Panc1 (cell line): ENCODE measurements at regions not wholly inside any gene's neighbourhood (a gene's known extent, or its start where the extent isn't known, plus 50 kb on each side); places are given as distances from the start of the nearest gene placed in this dataset.

ENCODE experiments used
- ATAC-seq: fragments of 200-7000 bp; cut with Tn5 transposase; 2 replicates; pipeline ENCODE4 v1.9.1; 2020; ENCODE audit warnings: mild to moderate bottlenecking, moderate library complexity
- BruUV-seq: library from RNA; stranded (reverse); fragments of 400-500 nt; replicated peaks from 2 replicates; lab custom pipeline; 2021; lab: Mats Ljungman, UMichigan
- CTCF ChIA-PET: fragments of 300-600 bp; sonication (Branson Sonifier 250); formaldehyde crosslinking; loops from one replicate; lab custom pipeline; 2022; ENCODE audit warnings: antibody characterized with exemption; lab: Charles Lee
- POLR2A ChIA-PET: fragments of 300-600 bp; sonication (Branson Sonifier 250); formaldehyde crosslinking; loops from one replicate; lab custom pipeline; 2022; ENCODE audit warnings: antibody characterized with exemption; lab: Charles Lee
- DNase-seq: peaks from one replicate; pipeline ENCODE4 v3.0.0-alpha.2; 2010; ENCODE audit warnings: low read depth, low spot score
- H3K27ac ChIP-seq: 2 replicates; pipeline ENCODE4 v1.5.1; 2011; ENCODE audit warnings: mild to moderate bottlenecking, low read length, inconsistent platforms
- H3K27me3 ChIP-seq: fragments of 200-500 bp; sonication (Bioruptor generic); 2 replicates; pipeline ENCODE4 v1.6.0; 2014; ENCODE audit warnings: low read length, inconsistent platforms; ENCODE audit not compliant: control insufficient read depth, insufficient read depth
- H3K36me3 ChIP-seq: fragments of 200-500 bp; sonication (Bioruptor generic); 2 replicates; pipeline ENCODE4 v1.5.1; 2014; ENCODE audit warnings: inconsistent platforms, mild to moderate bottlenecking, low read length, moderate library complexity; ENCODE audit not compliant: control insufficient read depth, insufficient read depth
- H3K4me1 ChIP-seq: 2 replicates; pipeline ENCODE4 v1.5.1; 2011; ENCODE audit warnings: inconsistent platforms, mild to moderate bottlenecking, low read length, moderate library complexity; ENCODE audit not compliant: control insufficient read depth, insufficient read depth
- H3K4me3 ChIP-seq, 2 experiments: 2 replicates each; pipeline ENCODE4 v1.5.1; 2011 to 2012; ENCODE audit warnings: low read depth in 2 of 2, low read length in 2 of 2, mild to moderate bottlenecking in 2 of 2, inconsistent platforms in 1 of 2, moderate library complexity in 1 of 2
- H3K9me3 ChIP-seq: fragments of 200-500 bp; sonication (Bioruptor generic); 2 replicates; pipeline ENCODE4 v1.5.1; 2014; ENCODE audit warnings: low read depth, mild to moderate bottlenecking, inconsistent platforms, low read length, moderate library complexity; ENCODE audit not compliant: control insufficient read depth, insufficient read depth
- POLR2AphosphoS5 ChIP-seq: IDR thresholded peaks from 2 replicates; pipeline ENCODE4 v1.6.1; 2012; ENCODE audit warnings: mild to moderate bottlenecking, low read depth, low read length, moderate library complexity
- SIN3A ChIP-seq: IDR thresholded peaks from 2 replicates; pipeline ENCODE4 v1.6.1; 2012; ENCODE audit warnings: low read depth, mild to moderate bottlenecking, low read length, moderate library complexity, borderline replicate concordance; ENCODE audit not compliant: insufficient read depth
- TCF7L2 ChIP-seq: IDR thresholded peaks from 2 replicates; pipeline ENCODE4 v1.6.1; 2011; ENCODE audit warnings: mild to moderate bottlenecking, low read depth, low read length, inconsistent platforms
- in situ Hi-C: cut with HindIII; loops from 2 replicates; pipeline ENCODE4 v1.10.0; 2016; ENCODE audit warnings: low sequenced_read_pairs, low pct_unique_long_range_greater_than_20kb
- intact Hi-C: fragments of 100-400 bp; cut with micrococcal nuclease; formaldehyde crosslinking; loops from one replicate; pipeline ENCODE4 v1.10.0; 2022; ENCODE audit not compliant: unreplicated experiment
- TF ChIP-seq, protein P1 (sequence below): fragments of 450-650 bp; IDR thresholded peaks from 2 replicates; pipeline ENCODE4 v1.5.1; 2017; ENCODE audit warnings: mild to moderate bottlenecking
- TF ChIP-seq, protein P2 (sequence below), 2 experiments: IDR thresholded peaks; 2 replicates each; pipeline ENCODE4 v1.6.1; 2011 to 2012; ENCODE audit warnings: low read depth in 2 of 2, control low read depth in 1 of 2, low read length in 1 of 2, mild to moderate bottlenecking in 1 of 2, moderate library complexity in 1 of 2; ENCODE audit not compliant: insufficient read depth in 1 of 2

DNA sequence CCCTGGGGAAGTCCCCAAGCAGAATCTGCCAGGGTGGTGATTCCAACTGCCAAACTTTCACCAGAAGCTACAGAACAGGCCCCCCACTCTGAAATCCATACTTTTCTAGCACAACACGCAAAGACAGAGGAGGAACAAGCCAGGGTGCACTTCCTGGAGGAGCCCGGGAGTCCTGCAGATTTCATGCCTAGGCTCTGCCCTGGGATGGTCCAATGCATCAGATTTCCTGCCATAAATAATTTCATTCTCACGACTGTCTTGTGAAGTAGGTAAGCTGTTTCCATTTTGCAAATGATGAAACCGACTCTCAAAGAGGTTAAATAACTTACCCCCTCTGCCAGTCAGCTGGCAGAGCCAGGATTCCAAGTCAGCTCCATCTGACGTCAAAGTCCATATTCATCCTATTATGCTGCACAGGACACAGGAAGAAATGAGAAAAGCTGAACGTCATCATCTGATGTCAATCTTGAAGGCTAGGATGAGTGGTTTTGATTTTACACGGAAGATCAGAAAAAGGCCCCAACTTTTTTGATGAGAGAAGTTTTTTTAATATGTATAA lies 134.8 kb upstream of the IGF1R start:
- no peak overlapping the region for H3K27ac ChIP-seq
- ATAC-seq (no peak), DNase-seq (no peak)
- in situ Hi-C loops (no loop called here), intact Hi-C loops (loop anchor here (10.0 kb wide), 1 partner anchor 261 kb away; no protein-coding TSS in a partner anchor)
- BruUV-seq = no TSS peak
- H3K36me3 ChIP-seq = no peaks in the 10 kb centered on the region
- ChIA-PET POLR2A (no interaction called here), CTCF (interaction anchor here (0.6 to 0.7 kb wide), 2 partner anchors 84 to 1243 kb away, joined by 4 to 7 read pairs; no protein-coding TSS in a partner anchor)
- H3K27me3 ChIP-seq = no peaks in the 10 kb centered on the region
- no peaks in the 10 kb centered on the region for H3K9me3 ChIP-seq
- H3K4me1 ChIP-seq = no peaks in the 10 kb centered on the region
- TF ChIP-seq, protein P1, sequence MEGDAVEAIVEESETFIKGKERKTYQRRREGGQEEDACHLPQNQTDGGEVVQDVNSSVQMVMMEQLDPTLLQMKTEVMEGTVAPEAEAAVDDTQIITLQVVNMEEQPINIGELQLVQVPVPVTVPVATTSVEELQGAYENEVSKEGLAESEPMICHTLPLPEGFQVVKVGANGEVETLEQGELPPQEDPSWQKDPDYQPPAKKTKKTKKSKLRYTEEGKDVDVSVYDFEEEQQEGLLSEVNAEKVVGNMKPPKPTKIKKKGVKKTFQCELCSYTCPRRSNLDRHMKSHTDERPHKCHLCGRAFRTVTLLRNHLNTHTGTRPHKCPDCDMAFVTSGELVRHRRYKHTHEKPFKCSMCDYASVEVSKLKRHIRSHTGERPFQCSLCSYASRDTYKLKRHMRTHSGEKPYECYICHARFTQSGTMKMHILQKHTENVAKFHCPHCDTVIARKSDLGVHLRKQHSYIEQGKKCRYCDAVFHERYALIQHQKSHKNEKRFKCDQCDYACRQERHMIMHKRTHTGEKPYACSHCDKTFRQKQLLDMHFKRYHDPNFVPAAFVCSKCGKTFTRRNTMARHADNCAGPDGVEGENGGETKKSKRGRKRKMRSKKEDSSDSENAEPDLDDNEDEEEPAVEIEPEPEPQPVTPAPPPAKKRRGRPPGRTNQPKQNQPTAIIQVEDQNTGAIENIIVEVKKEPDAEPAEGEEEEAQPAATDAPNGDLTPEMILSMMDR = no peak
- TF ChIP-seq TCF7L2 (no peak), SIN3A (no peak), POLR2AphosphoS5 (no peak)
- TF ChIP-seq, protein P2, sequence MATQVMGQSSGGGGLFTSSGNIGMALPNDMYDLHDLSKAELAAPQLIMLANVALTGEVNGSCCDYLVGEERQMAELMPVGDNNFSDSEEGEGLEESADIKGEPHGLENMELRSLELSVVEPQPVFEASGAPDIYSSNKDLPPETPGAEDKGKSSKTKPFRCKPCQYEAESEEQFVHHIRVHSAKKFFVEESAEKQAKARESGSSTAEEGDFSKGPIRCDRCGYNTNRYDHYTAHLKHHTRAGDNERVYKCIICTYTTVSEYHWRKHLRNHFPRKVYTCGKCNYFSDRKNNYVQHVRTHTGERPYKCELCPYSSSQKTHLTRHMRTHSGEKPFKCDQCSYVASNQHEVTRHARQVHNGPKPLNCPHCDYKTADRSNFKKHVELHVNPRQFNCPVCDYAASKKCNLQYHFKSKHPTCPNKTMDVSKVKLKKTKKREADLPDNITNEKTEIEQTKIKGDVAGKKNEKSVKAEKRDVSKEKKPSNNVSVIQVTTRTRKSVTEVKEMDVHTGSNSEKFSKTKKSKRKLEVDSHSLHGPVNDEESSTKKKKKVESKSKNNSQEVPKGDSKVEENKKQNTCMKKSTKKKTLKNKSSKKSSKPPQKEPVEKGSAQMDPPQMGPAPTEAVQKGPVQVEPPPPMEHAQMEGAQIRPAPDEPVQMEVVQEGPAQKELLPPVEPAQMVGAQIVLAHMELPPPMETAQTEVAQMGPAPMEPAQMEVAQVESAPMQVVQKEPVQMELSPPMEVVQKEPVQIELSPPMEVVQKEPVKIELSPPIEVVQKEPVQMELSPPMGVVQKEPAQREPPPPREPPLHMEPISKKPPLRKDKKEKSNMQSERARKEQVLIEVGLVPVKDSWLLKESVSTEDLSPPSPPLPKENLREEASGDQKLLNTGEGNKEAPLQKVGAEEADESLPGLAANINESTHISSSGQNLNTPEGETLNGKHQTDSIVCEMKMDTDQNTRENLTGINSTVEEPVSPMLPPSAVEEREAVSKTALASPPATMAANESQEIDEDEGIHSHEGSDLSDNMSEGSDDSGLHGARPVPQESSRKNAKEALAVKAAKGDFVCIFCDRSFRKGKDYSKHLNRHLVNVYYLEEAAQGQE (IDR thresholded peaks at IDR 0.05; ENCODE audit: insufficient read depth in 1 of 2, low read depth in 2 of 2, low read length in 1 of 2) = no peak
- H3K4me3 ChIP-seq = no peak overlapping the region

DNA sequence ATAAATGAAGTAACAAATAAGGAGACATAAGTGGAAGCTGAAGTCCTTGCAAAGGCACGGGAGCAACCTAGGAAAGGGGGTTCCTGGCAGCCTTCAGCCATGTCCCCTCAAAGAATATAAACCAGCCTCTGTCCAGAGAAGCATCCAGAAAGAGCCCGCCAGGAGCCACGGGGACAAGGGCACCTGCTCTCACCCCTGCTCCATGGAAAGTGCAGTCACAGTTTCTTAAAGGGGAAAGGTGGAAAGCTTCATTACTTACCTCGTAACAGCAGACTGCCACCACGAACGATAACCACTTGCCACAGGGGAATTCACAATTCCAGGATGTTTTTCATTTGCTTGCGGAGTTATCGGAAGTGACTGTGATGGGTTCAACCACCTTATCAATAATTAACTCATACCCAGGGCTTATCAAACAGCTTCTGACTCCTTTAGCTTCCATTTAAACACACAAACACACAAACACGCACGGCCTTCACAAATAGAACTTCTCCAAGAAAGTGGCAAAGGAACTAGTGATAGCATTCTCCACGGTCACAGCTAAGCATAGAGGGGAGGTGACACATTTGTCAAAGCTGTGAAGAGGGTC lies 134.2 kb upstream of the IGF1R start:
- H3K27me3 ChIP-seq = no peaks in the 10 kb centered on the region
- POLR2A ChIA-PET = no interaction called here
- intact Hi-C loops = loop anchor here (10.0 kb wide), 1 partner anchor 261 kb away; no protein-coding TSS in a partner anchor
- ATAC-seq (no peak), DNase-seq (no peak)
- H3K4me3 ChIP-seq = no peak overlapping the region
- no TSS peak for BruUV-seq
- no peaks in the 10 kb centered on the region for H3K9me3 ChIP-seq
- TF ChIP-seq POLR2AphosphoS5 (no peak), TCF7L2 (no peak), SIN3A (no peak)
- TF ChIP-seq, protein P1 = no peak
- TF ChIP-seq, protein P2 (IDR thresholded peaks at IDR 0.05; ENCODE audit: insufficient read depth in 1 of 2, low read depth in 2 of 2, low read length in 1 of 2) = no peak
- H3K36me3 ChIP-seq = no peaks in the 10 kb centered on the region
- no peak overlapping the region for H3K27ac ChIP-seq
- H3K4me1 ChIP-seq = no peaks in the 10 kb centered on the region
- CTCF ChIA-PET = no interaction called here
- in situ Hi-C loops = no loop called here
